ENCODE measurements at regions not wholly inside any gene's neighbourhood (a gene's known extent, or its start where the extent isn't known, plus 50 kb on each side); places are given as distances from the start of the nearest gene placed in this dataset.

DNA sequence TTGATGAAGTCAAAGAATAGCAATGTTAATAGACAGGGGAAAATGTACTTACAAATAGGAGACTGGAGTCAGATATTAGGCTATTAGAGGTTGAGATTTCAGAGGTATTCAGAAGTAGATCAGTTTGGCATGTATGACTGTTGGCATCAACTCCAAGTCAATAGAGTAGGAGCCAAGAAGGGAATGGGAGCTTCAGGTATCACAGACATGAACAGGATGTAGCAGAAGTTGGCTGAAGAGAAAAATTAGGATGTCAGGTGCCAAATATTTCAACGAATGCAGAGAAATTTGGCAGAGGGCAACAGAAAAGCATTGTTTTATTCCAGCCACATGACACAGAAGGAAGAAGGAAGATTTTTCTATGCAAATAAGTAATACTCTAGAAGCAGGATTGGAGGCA, 69.7 kb downstream of the GLYATL1 start:
- H3K27ac ChIP-seq: no peak overlapping the region
- TF ChIP-seq ZFX (IDR thresholded peaks at IDR 0.05): no peak
- TF ChIP-seq, protein P1, sequence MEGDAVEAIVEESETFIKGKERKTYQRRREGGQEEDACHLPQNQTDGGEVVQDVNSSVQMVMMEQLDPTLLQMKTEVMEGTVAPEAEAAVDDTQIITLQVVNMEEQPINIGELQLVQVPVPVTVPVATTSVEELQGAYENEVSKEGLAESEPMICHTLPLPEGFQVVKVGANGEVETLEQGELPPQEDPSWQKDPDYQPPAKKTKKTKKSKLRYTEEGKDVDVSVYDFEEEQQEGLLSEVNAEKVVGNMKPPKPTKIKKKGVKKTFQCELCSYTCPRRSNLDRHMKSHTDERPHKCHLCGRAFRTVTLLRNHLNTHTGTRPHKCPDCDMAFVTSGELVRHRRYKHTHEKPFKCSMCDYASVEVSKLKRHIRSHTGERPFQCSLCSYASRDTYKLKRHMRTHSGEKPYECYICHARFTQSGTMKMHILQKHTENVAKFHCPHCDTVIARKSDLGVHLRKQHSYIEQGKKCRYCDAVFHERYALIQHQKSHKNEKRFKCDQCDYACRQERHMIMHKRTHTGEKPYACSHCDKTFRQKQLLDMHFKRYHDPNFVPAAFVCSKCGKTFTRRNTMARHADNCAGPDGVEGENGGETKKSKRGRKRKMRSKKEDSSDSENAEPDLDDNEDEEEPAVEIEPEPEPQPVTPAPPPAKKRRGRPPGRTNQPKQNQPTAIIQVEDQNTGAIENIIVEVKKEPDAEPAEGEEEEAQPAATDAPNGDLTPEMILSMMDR (conservative IDR thresholded peaks at IDR 0.05): no peak

DNA sequence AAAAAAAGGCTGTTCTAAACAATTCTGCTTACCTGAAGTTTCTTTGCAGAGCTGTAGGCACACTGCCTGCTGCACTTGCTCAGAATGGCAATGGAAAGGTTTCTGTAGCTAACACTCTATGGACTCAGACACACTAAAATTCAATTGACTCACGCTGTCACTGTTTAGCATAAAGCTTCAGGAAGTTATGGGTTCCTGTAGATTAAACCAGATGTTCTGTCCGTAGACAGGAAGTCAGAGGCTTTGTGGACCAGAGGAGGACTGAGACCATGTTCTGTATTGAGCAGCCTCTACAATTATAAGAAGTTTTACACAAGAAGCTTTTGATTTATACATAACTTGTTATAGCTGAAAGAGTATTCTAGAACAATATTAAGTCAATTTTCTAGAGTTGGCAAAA, 70.4 kb downstream of the GLYATL1 start:
- TF ChIP-seq ZFX (IDR thresholded peaks at IDR 0.05): no peak
- TF ChIP-seq, protein P1 (conservative IDR thresholded peaks at IDR 0.05): no peak
- peak overlapping the region; percentile 81; the same call in 1 of the 2 replicates for H3K27ac ChIP-seq

DNA sequence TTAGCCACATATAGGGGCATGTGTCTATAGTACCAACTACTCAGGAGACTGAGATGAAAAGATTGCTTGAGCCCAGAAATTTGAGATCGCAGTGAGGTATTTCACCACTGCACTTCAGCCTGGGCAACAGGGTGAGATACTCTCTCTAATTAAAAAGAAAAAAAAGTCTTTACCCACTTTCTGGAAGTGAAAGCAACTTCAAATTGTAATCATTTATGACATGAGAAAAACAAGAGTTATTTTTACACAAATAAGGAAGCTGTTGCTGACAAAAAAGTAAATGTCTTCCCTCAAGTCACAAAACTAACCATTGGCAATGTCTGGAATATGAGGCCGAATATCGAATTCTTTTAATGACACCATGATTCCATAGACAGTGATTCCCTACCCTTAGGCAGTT, 71.4 kb downstream of the GLYATL1 start:
- TF ChIP-seq, protein P1 (conservative IDR thresholded peaks at IDR 0.05): no peak
- no peak for TF ChIP-seq ZFX (IDR thresholded peaks at IDR 0.05)
- peak overlapping the region; percentile 36; the same call in 1 of the 2 replicates for H3K27ac ChIP-seq

DNA sequence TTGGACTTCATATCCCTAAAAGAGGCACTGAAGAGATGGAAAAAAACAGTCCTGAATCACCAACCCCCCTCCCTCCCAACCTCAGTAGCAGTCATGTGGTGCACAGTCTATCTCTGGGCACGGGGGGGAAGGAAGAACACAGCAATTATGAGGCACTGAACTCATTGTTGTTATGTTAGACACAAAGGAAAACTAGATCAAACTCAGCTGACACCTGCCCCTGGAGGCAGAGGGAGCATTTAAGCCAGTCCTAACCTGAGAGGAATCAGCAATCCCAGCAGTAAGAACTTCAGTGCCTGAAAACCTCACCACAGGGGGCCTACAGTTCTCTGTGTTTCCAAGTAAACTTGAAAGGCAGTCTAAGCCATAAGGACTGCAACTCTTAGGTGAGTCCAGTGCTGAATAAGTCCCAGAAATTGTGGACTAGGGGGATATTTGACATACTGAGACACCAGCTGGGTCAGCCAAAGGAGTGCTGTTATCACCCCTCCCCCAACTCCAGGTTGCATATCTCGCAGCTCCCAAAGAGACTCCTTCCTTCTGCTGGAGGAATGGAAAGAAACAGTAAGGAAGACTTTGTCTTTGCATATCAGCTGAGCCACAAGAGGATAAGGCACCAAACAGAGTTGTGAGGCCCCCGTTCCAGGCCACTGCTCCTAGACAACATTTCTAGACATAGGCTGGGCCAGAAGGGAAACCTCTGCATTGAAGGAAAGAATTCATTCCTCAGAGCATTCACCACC, 72.5 kb downstream of the GLYATL1 start:
- TF ChIP-seq, protein P1 (conservative IDR thresholded peaks at IDR 0.05): no peak; the same call in 1 of the 2 replicates
- TF ChIP-seq ZFX (IDR thresholded peaks at IDR 0.05): no peak
- peak overlapping the region; percentile 83 for H3K27ac ChIP-seq

DNA sequence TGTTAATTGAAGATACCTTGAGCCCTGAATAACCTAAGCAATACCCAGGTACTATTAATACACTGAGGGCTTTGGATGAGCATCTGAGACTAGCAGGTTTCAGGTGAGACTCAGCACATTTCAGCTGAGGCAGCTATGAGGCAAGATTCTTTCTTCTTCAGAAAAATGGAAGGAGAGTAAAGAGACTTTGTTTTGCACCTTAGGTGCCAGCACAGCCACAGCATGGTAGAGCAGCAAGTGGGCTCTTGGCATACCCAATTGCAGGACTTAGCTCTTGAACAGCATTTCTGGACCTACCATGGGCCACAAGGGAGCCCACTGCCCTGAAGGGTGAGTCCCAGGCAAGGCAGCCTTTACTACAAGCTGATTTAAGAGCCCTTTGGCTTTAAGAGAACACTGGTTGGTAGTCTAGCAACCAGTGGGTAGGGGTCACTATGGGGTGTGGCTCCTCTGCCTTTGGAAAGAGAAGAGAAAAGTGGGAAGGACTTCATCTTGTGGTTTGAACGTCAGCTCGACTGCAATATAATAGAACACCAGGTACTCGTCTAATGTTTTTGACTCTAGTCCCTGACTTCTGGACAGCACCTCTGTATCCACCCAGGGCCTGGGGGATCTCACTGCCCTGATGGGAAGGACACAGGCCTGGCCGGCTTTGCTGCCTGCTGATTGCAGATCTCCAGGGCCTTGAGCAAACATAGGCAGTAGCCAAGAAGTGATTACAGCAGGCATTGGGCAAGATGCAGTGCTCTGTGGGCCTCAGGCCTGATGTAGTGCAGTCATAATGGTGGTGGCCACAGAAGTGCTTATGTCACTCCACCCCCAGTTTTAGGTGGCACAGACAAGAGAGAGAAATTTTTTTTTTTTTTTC, 73.3 kb downstream of the GLYATL1 start:
- TF ChIP-seq, protein P1 (conservative IDR thresholded peaks at IDR 0.05): no peak
- TF ChIP-seq ZFX (IDR thresholded peaks at IDR 0.05): peak; percentile 46
- H3K27ac ChIP-seq: peak overlapping the region; percentile 83

DNA sequence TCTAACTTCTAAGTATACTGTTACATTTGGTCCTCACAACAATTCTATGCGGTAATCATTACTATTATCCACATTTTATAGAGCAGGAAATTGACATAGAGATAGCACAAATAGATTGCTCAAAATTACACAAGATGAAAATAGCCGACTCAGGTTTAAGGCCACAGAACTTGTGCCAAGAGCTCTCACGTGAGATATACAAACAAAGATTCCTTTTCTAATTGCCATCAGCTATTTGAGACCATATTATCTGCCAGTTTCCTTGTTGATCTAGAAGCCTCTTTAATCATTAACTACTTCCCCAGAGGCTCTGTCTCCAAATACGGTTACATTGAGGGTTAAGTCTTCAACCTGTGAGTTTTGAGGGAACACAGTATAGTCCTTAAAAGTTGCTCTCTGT, 61.0 kb upstream of the GLYATL1B start:
- H3K27ac ChIP-seq: no peak overlapping the region
- TF ChIP-seq, protein P1 (conservative IDR thresholded peaks at IDR 0.05): no peak
- TF ChIP-seq ZFX (IDR thresholded peaks at IDR 0.05): no peak

DNA sequence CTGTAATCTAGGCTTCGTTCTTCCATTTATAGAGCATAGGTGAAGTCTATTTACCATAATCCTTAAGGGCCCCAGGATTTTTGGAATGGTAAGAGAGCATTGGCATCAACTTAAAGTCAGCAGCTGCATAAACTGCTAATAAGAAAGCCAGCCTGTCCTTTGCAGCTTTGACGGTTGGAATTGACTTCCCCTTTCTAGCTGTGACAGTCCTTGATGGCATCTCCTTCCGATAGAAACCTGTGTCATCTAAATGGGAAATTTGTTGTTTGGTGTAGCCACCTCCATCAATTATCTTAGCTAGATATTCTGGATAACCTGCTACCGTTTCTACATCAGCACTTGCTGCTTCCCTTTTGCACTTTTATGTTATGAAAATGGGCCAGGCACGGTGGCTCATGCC, 58.0 kb upstream of the GLYATL1B start:
- TF ChIP-seq ZFX (IDR thresholded peaks at IDR 0.05): no peak

More for the DNA sequence above, 58.0 kb upstream of the GLYATL1B start:
- peak overlapping the region; percentile 27; the same call in 1 of the 2 replicates for H3K27ac ChIP-seq
